Liver (tissue), 3 donors: ENCODE measurements at regions not wholly inside any gene's neighbourhood (a gene's known extent, or its start where the extent isn't known, plus 50 kb on each side); places are given as distances from the start of the nearest gene placed in this dataset.

ENCODE experiments used
- ATF3 ChIP-seq: IDR thresholded peaks from 2 replicates; pipeline ENCODE4 v1.6.1; 2016; ENCODE audit warnings: antibody characterized with exemption
- EGR1 ChIP-seq, 2 donors: IDR thresholded peaks; 2 replicates each; pipeline ENCODE4 v1.6.1; 2016 to 2018; ENCODE audit warnings: antibody characterized with exemption in 2 of 2, low read depth in 2 of 2
- FOXA1 ChIP-seq: IDR thresholded peaks from 2 replicates; pipeline ENCODE4 v1.6.1; 2016; ENCODE audit warnings: antibody characterized with exemption
- GABPA ChIP-seq, 2 donors: IDR thresholded peaks in 1 of 2; conservative IDR thresholded peaks in 1 of 2; 2 replicates each; pipeline ENCODE4 v1.6.1; 2016; ENCODE audit warnings: antibody characterized with exemption in 2 of 2, mild to moderate bottlenecking in 1 of 2, moderate library complexity in 1 of 2
- JUND ChIP-seq, 2 donors: IDR thresholded peaks; 2 replicates each; pipeline ENCODE4 v1.6.1; 2016; ENCODE audit warnings: antibody characterized with exemption in 2 of 2
- MAX ChIP-seq: IDR thresholded peaks from 2 replicates; pipeline ENCODE4 v1.6.1; 2016; ENCODE audit warnings: antibody characterized with exemption
- RAD21 ChIP-seq, 2 donors: IDR thresholded peaks; 2 replicates each; pipeline ENCODE4 v1.6.1; 2016; ENCODE audit warnings: antibody characterized with exemption in 2 of 2, mild to moderate bottlenecking in 2 of 2
- REST ChIP-seq: IDR thresholded peaks from 2 replicates; pipeline ENCODE4 v1.6.1; 2016; ENCODE audit warnings: antibody characterized with exemption, mild to moderate bottlenecking
- SP1 ChIP-seq: IDR thresholded peaks from 2 replicates; pipeline ENCODE4 v1.6.1; 2018; ENCODE audit warnings: antibody characterized with exemption, mild to moderate bottlenecking
- TAF1 ChIP-seq: conservative IDR thresholded peaks from 2 replicates; pipeline ENCODE4 v1.6.1; 2016; ENCODE audit warnings: antibody characterized with exemption, mild to moderate bottlenecking
- YY1 ChIP-seq: IDR thresholded peaks from 2 replicates; pipeline ENCODE4 v1.6.1; 2016; ENCODE audit warnings: antibody characterized with exemption, mild to moderate bottlenecking
- TF ChIP-seq, protein P1 (sequence below): fragments of 150-350 bp; IDR thresholded peaks from 2 replicates; pipeline ENCODE4 v1.5.1; 2017; ENCODE audit warnings: improper control_type of control experiment, low read depth, low read length; ENCODE audit not compliant: missing input control
- TF ChIP-seq, protein P2 (sequence below): IDR thresholded peaks from 2 replicates; pipeline ENCODE4 v1.6.1; 2016; ENCODE audit warnings: antibody characterized with exemption
- donor health status: healthy.
- donor health status: healthy.

DNA sequence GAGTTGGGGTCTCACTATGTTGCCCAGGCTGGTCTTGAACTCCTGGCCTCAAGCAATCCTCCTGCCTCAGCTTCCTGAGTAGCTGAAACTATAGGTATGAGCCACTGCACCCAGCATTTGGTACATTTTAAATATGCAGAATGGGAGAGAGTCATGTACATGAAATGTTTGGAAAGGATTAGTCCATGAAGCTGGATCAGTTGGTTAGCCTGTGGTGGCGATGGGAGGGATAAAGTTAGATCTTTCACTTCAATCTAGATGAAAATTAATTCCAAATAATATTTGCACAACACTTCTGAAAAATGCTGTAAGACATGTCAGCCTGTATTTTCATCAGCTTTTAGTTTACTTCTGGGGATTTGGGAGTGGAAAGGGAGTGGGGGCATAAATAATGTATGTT is 188.9 kb downstream of the HUNK start:
- TF ChIP-seq, protein P1, sequence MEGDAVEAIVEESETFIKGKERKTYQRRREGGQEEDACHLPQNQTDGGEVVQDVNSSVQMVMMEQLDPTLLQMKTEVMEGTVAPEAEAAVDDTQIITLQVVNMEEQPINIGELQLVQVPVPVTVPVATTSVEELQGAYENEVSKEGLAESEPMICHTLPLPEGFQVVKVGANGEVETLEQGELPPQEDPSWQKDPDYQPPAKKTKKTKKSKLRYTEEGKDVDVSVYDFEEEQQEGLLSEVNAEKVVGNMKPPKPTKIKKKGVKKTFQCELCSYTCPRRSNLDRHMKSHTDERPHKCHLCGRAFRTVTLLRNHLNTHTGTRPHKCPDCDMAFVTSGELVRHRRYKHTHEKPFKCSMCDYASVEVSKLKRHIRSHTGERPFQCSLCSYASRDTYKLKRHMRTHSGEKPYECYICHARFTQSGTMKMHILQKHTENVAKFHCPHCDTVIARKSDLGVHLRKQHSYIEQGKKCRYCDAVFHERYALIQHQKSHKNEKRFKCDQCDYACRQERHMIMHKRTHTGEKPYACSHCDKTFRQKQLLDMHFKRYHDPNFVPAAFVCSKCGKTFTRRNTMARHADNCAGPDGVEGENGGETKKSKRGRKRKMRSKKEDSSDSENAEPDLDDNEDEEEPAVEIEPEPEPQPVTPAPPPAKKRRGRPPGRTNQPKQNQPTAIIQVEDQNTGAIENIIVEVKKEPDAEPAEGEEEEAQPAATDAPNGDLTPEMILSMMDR: no peak
- TF ChIP-seq SP1 (no peak), REST (no peak), FOXA1 (no peak), GABPA (IDR thresholded peaks at IDR 0.05 in 1 of 2, conservative IDR thresholded peaks at IDR 0.05 in 1 of 2) (no peak), JUND (IDR thresholded peaks at IDR 0.05) (no peak), EGR1 (IDR thresholded peaks at IDR 0.05; ENCODE audit: low read depth in 2 of 2) (no peak), MAX (no peak), YY1 (no peak), TAF1 (no peak), RAD21 (IDR thresholded peaks at IDR 0.05) (no peak), ATF3 (no peak)
- TF ChIP-seq, protein P2, sequence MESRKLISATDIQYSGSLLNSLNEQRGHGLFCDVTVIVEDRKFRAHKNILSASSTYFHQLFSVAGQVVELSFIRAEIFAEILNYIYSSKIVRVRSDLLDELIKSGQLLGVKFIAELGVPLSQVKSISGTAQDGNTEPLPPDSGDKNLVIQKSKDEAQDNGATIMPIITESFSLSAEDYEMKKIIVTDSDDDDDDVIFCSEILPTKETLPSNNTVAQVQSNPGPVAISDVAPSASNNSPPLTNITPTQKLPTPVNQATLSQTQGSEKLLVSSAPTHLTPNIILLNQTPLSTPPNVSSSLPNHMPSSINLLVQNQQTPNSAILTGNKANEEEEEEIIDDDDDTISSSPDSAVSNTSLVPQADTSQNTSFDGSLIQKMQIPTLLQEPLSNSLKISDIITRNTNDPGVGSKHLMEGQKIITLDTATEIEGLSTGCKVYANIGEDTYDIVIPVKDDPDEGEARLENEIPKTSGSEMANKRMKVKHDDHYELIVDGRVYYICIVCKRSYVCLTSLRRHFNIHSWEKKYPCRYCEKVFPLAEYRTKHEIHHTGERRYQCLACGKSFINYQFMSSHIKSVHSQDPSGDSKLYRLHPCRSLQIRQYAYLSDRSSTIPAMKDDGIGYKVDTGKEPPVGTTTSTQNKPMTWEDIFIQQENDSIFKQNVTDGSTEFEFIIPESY: no peak
